H1 (cell line): ENCODE measurements at regions not wholly inside any gene's neighbourhood (a gene's known extent, or its start where the extent isn't known, plus 50 kb on each side); places are given as distances from the start of the nearest gene placed in this dataset.

ENCODE experiments used
- CTCF ChIA-PET: fragments of 300-600 bp; sonication (Branson Sonifier 250); formaldehyde crosslinking; loops from one replicate; lab custom pipeline; 2021; ENCODE audit not compliant: partially characterized antibody; lab: Charles Lee
- POLR2A ChIA-PET: fragments of 300-600 bp; sonication (Branson Sonifier 250); formaldehyde crosslinking; loops from one replicate; lab custom pipeline; 2021; ENCODE audit warnings: inconsistent platforms; ENCODE audit not compliant: partially characterized antibody; lab: Charles Lee
- DNase-seq, 2 experiments: peaks; one replicate each; pipeline versions ENCODE4 v3.0.0 to v3.0.0-alpha.2; 2010 to 2022; ENCODE audit warnings: low spot score in 2 of 2, low read depth in 1 of 2, mixed read lengths in 1 of 2
- FAIRE-seq: peaks from 2 replicates; lab custom pipeline; 2011; peaks lifted over from hg19 to GRCh38; lab: Jason Lieb, UNC
- H2AFZ ChIP-seq: 2 replicates; pipeline ENCODE4 v1.8.1; 2012; ENCODE audit warnings: low read length, inconsistent platforms
- H2AK5ac ChIP-seq: 2 replicates; pipeline ENCODE4 v1.6.1; 2013; ENCODE audit warnings: low read depth, low read length
- H2BK120ac ChIP-seq: replicated peaks from 2 replicates; pipeline ENCODE3; 2013; ENCODE audit warnings: low read depth, low read length, inconsistent platforms
- H2BK12ac ChIP-seq: 2 replicates; pipeline ENCODE4 v1.6.1; 2013; ENCODE audit warnings: low read depth, low read length
- H2BK15ac ChIP-seq: 2 replicates; pipeline ENCODE4 v1.6.1; 2013; ENCODE audit warnings: low read length
- H2BK20ac ChIP-seq: 2 replicates; pipeline ENCODE4 v1.6.1; 2013; ENCODE audit warnings: low read length
- H2BK5ac ChIP-seq: 2 replicates; pipeline ENCODE4 v1.6.1; 2013; ENCODE audit warnings: low read depth, low read length
- H3K14ac ChIP-seq: 2 replicates; pipeline ENCODE4 v1.6.1; 2013; ENCODE audit warnings: inconsistent platforms; ENCODE audit not compliant: insufficient read length
- H3K18ac ChIP-seq: 2 replicates; pipeline ENCODE4 v1.6.1; 2013; ENCODE audit warnings: low read length; ENCODE audit errors: extremely low read depth
- H3K23ac ChIP-seq: 2 replicates; pipeline ENCODE4 v1.6.1; 2013; ENCODE audit warnings: inconsistent platforms; ENCODE audit not compliant: insufficient read length
- H3K23me2 ChIP-seq: 2 replicates; pipeline ENCODE4 v1.6.1; 2013; ENCODE audit warnings: low read depth, low read length
- H3K27ac ChIP-seq: 2 replicates; pipeline ENCODE4 v1.6.1; 2011; ENCODE audit warnings: low read depth, low read length, inconsistent platforms
- H3K27me3 ChIP-seq, 4 experiments: replicated peaks in 1 of 4; 1 replicate in 1 of 4; 2 replicates in 3 of 4; pipeline versions ENCODE4 v1.6.1 to v1.8.1; 2011 to 2013; ENCODE audit warnings: low read length in 3 of 4, mild to moderate bottlenecking in 3 of 4, inconsistent platforms in 2 of 4, mixed read lengths in 2 of 4, moderate library complexity in 1 of 4; ENCODE audit not compliant: control insufficient read depth in 3 of 4, insufficient read depth in 3 of 4; ENCODE audit errors: extremely low read depth in 1 of 4
- H3K36me3 ChIP-seq, 4 experiments: 2 replicates each; pipeline versions ENCODE4 v1.6.1 to v1.8.1; 2011 to 2013; ENCODE audit warnings: mild to moderate bottlenecking in 4 of 4, low read length in 3 of 4, moderate library complexity in 2 of 4, control low read depth in 1 of 4, inconsistent platforms in 1 of 4; ENCODE audit not compliant: insufficient read depth in 4 of 4, control insufficient read depth in 2 of 4
- H3K4ac ChIP-seq: replicated peaks from 2 replicates; pipeline ENCODE3; 2013; ENCODE audit warnings: low read length, low read depth, mixed read lengths, inconsistent platforms; ENCODE audit not compliant: insufficient read length
- H3K4me1 ChIP-seq, 4 experiments: replicated peaks in 1 of 4; 1 replicate in 1 of 4; 2 replicates in 3 of 4; pipeline versions ENCODE4 v1.6.1 to v1.8.1; 2011 to 2013; ENCODE audit warnings: low read length in 3 of 4, inconsistent platforms in 2 of 4, mixed read lengths in 1 of 4; ENCODE audit not compliant: insufficient read depth in 4 of 4, control insufficient read depth in 3 of 4
- H3K4me2 ChIP-seq, 2 experiments: 2 replicates each; pipeline versions ENCODE4 v1.6.1 to v1.8.1; 2011 to 2013; ENCODE audit warnings: low read depth in 2 of 2, low read length in 2 of 2, control low read depth in 1 of 2, inconsistent platforms in 1 of 2, mild to moderate bottlenecking in 1 of 2; ENCODE audit not compliant: insufficient read depth in 1 of 2
- H3K4me3 ChIP-seq, 4 experiments: fragments of 200-600, 300-600 bp in 1 of 4; sonication (generic), shearing (Covaris generic), sonication (Bioruptor Twin) in 1 of 4; 2 replicates each; pipeline versions ENCODE4 v1.5.1 to v1.8.1; 2011 to 2016; ENCODE audit warnings: low read length in 4 of 4, low read depth in 3 of 4, control low read depth in 2 of 4, inconsistent platforms in 2 of 4, mild to moderate bottlenecking in 2 of 4, mixed read lengths in 1 of 4, moderate library complexity in 1 of 4; ENCODE audit not compliant: insufficient read depth in 2 of 4; ENCODE audit errors: extremely low read depth in 1 of 4
- H3K56ac ChIP-seq: replicated peaks from 2 replicates; pipeline ENCODE3; 2013; ENCODE audit warnings: low read depth, mild to moderate bottlenecking, mixed read lengths, low read length, inconsistent platforms; ENCODE audit not compliant: insufficient read length
- H3K79me1 ChIP-seq: 2 replicates; pipeline ENCODE4 v1.6.1; 2013; ENCODE audit warnings: low read depth, low read length, control low read depth
- H3K79me2 ChIP-seq, 2 experiments: 2 replicates each; pipeline versions ENCODE4 v1.6.1 to v1.8.1; 2012 to 2013; ENCODE audit warnings: low read length in 2 of 2, mild to moderate bottlenecking in 2 of 2, inconsistent platforms in 1 of 2; ENCODE audit not compliant: insufficient read depth in 2 of 2, control insufficient read depth in 1 of 2
- H3K9ac ChIP-seq, 4 experiments: replicated peaks in 1 of 4; 1 replicate in 1 of 4; 2 replicates in 3 of 4; pipeline versions ENCODE4 v1.6.1 to v1.8.1; 2011 to 2013; ENCODE audit warnings: low read depth in 3 of 4, low read length in 3 of 4, control low read depth in 2 of 4, mild to moderate bottlenecking in 2 of 4, moderate library complexity in 2 of 4, inconsistent platforms in 1 of 4; ENCODE audit errors: extremely low read depth in 1 of 4
- H3K9me3 ChIP-seq, 2 experiments: 2 replicates each; pipeline versions ENCODE4 v1.6.1 to v1.8.1; 2012 to 2013; ENCODE audit warnings: mild to moderate bottlenecking in 2 of 2, moderate library complexity in 2 of 2, control low read depth in 1 of 2, inconsistent platforms in 1 of 2, low read depth in 1 of 2, low read length in 1 of 2, mixed read lengths in 1 of 2; ENCODE audit not compliant: insufficient read depth in 2 of 2
- H4K20me1 ChIP-seq, 2 experiments: replicated peaks in 1 of 2; 2 replicates each; pipeline versions ENCODE3 to v1.8.1; 2011 to 2013; ENCODE audit warnings: inconsistent platforms in 2 of 2, low read length in 2 of 2, mild to moderate bottlenecking in 1 of 2; ENCODE audit not compliant: insufficient read depth in 2 of 2, control insufficient read depth in 1 of 2
- H4K5ac ChIP-seq: 2 replicates; pipeline ENCODE4 v1.6.1; 2013; ENCODE audit warnings: low read length, low read depth, mixed read lengths, inconsistent platforms; ENCODE audit not compliant: insufficient read length
- H4K8ac ChIP-seq: 2 replicates; pipeline ENCODE4 v1.8.0; 2013; ENCODE audit warnings: mild to moderate bottlenecking, moderate library complexity, low read length, inconsistent platforms; ENCODE audit not compliant: insufficient read depth; ENCODE audit errors: extremely low read depth
- H4K91ac ChIP-seq: replicated peaks from 2 replicates; pipeline ENCODE3; 2013; ENCODE audit warnings: low read length, mixed read lengths, inconsistent platforms; ENCODE audit not compliant: insufficient read length
- CHD2 ChIP-seq: IDR thresholded peaks from 2 replicates; pipeline ENCODE4 v1.6.1; 2012; ENCODE audit warnings: low read length, improper control_type of control experiment
- KDM1A ChIP-seq: fragments of 200-600, 300-600 bp; sonication (generic); IDR thresholded peaks from 2 replicates; pipeline ENCODE4 v1.7.1; 2016; ENCODE audit warnings: mild to moderate bottlenecking, low read length, borderline replicate concordance
- KDM4A ChIP-seq: IDR thresholded peaks from one replicate; pipeline ENCODE4 v1.7.1; 2012; ENCODE audit warnings: low read depth, mild to moderate bottlenecking, moderate library complexity, low read length, inconsistent platforms; ENCODE audit not compliant: severe bottlenecking
- RAD21 ChIP-seq, 2 experiments: IDR thresholded peaks in 1 of 2; conservative IDR thresholded peaks in 1 of 2; 2 replicates each; pipeline ENCODE4 v1.6.1; 2011; ENCODE audit warnings: low read depth in 2 of 2, low read length in 2 of 2, improper control_type of control experiment in 1 of 2, inconsistent platforms in 1 of 2, mild to moderate bottlenecking in 1 of 2, moderate library complexity in 1 of 2
- RBBP5 ChIP-seq: IDR thresholded peaks from 2 replicates; pipeline ENCODE4 v1.7.1; 2012; ENCODE audit warnings: low read depth, mild to moderate bottlenecking, inconsistent platforms, low read length, moderate library complexity, borderline replicate concordance
- RXRA ChIP-seq: IDR thresholded peaks from 2 replicates; pipeline ENCODE4 v1.6.1; 2011; ENCODE audit warnings: low read depth, mild to moderate bottlenecking, low read length, moderate library complexity; ENCODE audit not compliant: insufficient read depth
- SIN3A ChIP-seq, 2 experiments: IDR thresholded peaks in 1 of 2; conservative IDR thresholded peaks in 1 of 2; 2 replicates each; pipeline ENCODE4 v1.6.1; 2011 to 2012; ENCODE audit warnings: low read length in 2 of 2, improper control_type of control experiment in 1 of 2, low read depth in 1 of 2, mild to moderate bottlenecking in 1 of 2
- SIRT6 ChIP-seq: IDR thresholded peaks from one replicate; pipeline ENCODE4 v1.7.1; 2012; ENCODE audit warnings: low read length, inconsistent platforms
- SP4 ChIP-seq: IDR thresholded peaks from 2 replicates; pipeline ENCODE4 v1.6.1; 2012; ENCODE audit warnings: low read length, inconsistent platforms
- whole genome bisulfite sequencing, 2 experiments: shearing (Covaris generic) in 1 of 2; methylation state at CpG; one replicate each; pipeline versions ENCODE4 v1.1.6 to v1.1.7; 2013 to 2015; ENCODE audit warnings: low lambda C conversion rate in 2 of 2, mixed read lengths in 2 of 2, inconsistent platforms in 1 of 2, low coverage in 1 of 2, missing lambda C conversion rate in 1 of 2; ENCODE audit not compliant: insufficient replicate concordance in 2 of 2, insufficient coverage in 1 of 2, insufficient read length in 1 of 2; ENCODE audit errors: extremely low coverage in 1 of 2, missing lambda C conversion rate in 1 of 2; 5-methylcytosine and 5-hydroxymethylcytosine counted together

GRCh38 chr1:58000821-58001220 lies 545.7 kb downstream of the OMA1 start:
- no peak overlapping the region for H4K91ac ChIP-seq
- no peak overlapping the region for H3K23ac ChIP-seq
- no peak overlapping the region for H3K56ac ChIP-seq
- H3K9ac ChIP-seq = no peak overlapping the region
- no peak overlapping the region for H4K5ac ChIP-seq
- no peak overlapping the region for H2BK5ac ChIP-seq
- 0 out of 8 replicates have a peak, but pooled peaks cover 0 to 2% (median 0%) of the 10 kb centered on the region in 4 experiments for H3K36me3 ChIP-seq
- no peaks in the 10 kb centered on the region for H3K9me3 ChIP-seq
- H4K8ac ChIP-seq = no peak overlapping the region
- peak overlapping the region; percentile 9; the same call in 1 of the 2 replicates for H3K18ac ChIP-seq
- no peaks in the 10 kb centered on the region for H3K79me2 ChIP-seq
- no peak for DNase-seq
- no peaks in the 10 kb centered on the region for H3K79me1 ChIP-seq
- H3K4me3 ChIP-seq = no peak overlapping the region
- no peak overlapping the region for H2BK15ac ChIP-seq
- H3K14ac ChIP-seq = no peak overlapping the region
- H2BK120ac ChIP-seq = no peak overlapping the region
- no peak for FAIRE-seq
- H2BK12ac ChIP-seq = peak overlapping the region; percentile 51; the same call in 1 of the 2 replicates
- 95% methylated on average over 1 of the region's 1 CpG; no CpG with 5 or more reads in 1 of the 2 experiments for WGBS, 2 experiments
- no peak overlapping the region for H3K27ac ChIP-seq
- H2AK5ac ChIP-seq = no peak overlapping the region
- ChIA-PET POLR2A (interaction anchor here (1.2 kb wide), 1 partner anchor 30 kb away, joined by 3 read pairs; no protein-coding TSS in a partner anchor), CTCF (interaction anchor here (1.1 kb wide), 1 partner anchor 12 kb away, joined by 4 read pairs; no protein-coding TSS in a partner anchor)
- H2AFZ ChIP-seq = no peak overlapping the region
- H3K23me2 ChIP-seq = no peaks in the 10 kb centered on the region; the same call in 1 of the 2 replicates
- no peaks in the 10 kb centered on the region for H3K27me3 ChIP-seq
- peaks cover 2 to 21% (median 19%) of the 10 kb centered on the region in 4 experiments; a peak in 5 of 7 replicates for H3K4me1 ChIP-seq
- H2BK20ac ChIP-seq = no peak overlapping the region
- no peaks in the 10 kb centered on the region for H4K20me1 ChIP-seq
- H3K4ac ChIP-seq = no peak overlapping the region
- H3K4me2 ChIP-seq = no peak overlapping the region
- no peak for TF ChIP-seq KDM1A
- TF ChIP-seq KDM4A = no peak
- TF ChIP-seq SIRT6 = no peak
- TF ChIP-seq RBBP5 = no peak
- no peak for TF ChIP-seq RXRA
- no peak for TF ChIP-seq RAD21 (IDR thresholded peaks at IDR 0.05 in 1 of 2, conservative IDR thresholded peaks at IDR 0.05 in 1 of 2; ENCODE audit: low read depth in 2 of 2, low read length in 2 of 2)
- TF ChIP-seq SIN3A (conservative IDR thresholded peaks at IDR 0.05 in 1 of 2, IDR thresholded peaks at IDR 0.05 in 1 of 2; ENCODE audit: low read depth in 1 of 2, low read length in 2 of 2) = no peak
- no peak for TF ChIP-seq SP4
- no peak for TF ChIP-seq CHD2
